GM23248 (cell line): ENCODE measurements at regions not wholly inside any gene's neighbourhood (a gene's known extent, or its start where the extent isn't known, plus 50 kb on each side); places are given as distances from the start of the nearest gene placed in this dataset.

Source experiments
- EZH2 ChIP-seq: fragments of 200-600 bp; sonication (generic); IDR thresholded peaks from 2 replicates; pipeline ENCODE4 v1.6.1; 2018; ENCODE audit warnings: antibody characterized with exemption, mild to moderate bottlenecking; ENCODE audit not compliant: insufficient read depth, poor library complexity, severe bottlenecking
- EZH2phosphoT487 ChIP-seq: fragments of 200-600 bp; sonication (generic); IDR thresholded peaks from 2 replicates; pipeline ENCODE4 v1.6.1; 2018; ENCODE audit warnings: antibody characterized with exemption, moderate library complexity, mild to moderate bottlenecking, low read depth; ENCODE audit not compliant: insufficient read depth

DNA sequence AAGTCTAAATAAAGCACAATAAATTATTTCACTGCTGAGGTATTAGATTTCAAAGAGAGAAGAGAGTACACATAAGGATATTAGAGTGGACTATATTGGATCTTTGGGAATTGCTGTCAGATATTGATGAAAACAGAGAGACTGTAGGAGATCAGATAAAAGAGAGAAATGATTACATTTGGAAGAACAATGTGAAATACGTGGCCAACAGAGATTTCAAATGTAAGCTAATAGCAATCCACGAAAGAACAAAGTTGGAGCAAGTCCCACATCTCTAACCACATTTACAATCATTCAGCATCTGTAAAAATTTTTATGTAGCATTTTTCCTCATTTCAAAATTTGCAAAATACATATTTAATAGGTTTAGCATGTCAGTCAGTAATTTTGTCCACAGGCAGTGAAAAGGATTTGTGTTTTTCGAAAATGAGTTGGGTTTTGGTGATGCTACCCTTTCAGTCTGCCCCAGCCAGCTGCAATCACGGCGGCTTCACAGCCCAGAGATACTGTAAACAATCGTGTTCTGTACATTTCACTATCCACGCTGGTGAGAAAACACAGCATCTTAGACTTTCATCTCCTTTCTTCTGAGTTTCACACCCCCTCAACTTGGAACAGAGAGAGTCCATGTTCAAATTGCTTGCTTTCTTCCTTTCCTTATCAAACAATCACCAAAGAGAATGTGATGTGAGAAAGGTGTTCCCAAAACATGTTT lies 209.1 kb upstream of the LYPLAL1 start:
- TF ChIP-seq EZH2phosphoT487 (no peak), EZH2 (no peak)
